GM19455 (cell line): ENCODE measurements at regions not wholly inside any gene's neighbourhood (a gene's known extent, or its start where the extent isn't known, plus 50 kb on each side); places are given as distances from the start of the nearest gene placed in this dataset.
"Not testable (repeated sequence)": the region's sequence is repeated elsewhere in the genome, so short reads cannot be mapped to it uniquely, and the experiment has no call there.

Experiments
- ATAC-seq: cut with Tn5 transposase; IDR thresholded peaks from one replicate; pipeline ENCODE4 v1.9.1; 2021; ENCODE audit not compliant: unreplicated experiment

- ATAC-seq, result no peak
Observed at GRCh38 chr3:82628385-82629014, 867.1 kb upstream of the GBE1 start.

DNA sequence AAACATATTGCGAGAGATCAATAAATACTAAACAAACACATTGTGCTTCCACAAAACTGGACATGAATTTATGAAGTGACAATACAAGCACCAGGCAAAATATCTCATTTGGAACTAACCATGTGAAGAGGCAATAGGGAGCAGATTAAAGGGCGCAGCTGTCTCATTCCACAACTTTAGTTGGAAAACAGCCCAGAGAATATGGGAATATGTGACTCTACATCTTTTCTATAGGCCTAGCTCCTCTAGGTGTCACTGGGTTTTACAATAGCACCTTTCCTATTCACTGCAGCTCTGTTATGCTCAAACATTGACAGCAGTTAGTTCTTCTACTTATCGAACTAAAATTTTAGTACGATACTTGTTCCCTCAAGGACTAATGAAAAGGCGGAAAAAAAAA is 866.3 kb upstream of the GBE1 start:
- no peak for ATAC-seq

- ATAC-seq, result not testable (repeated sequence)
Observed at GRCh38 chr3:82620744-82621143, 859.3 kb upstream of the GBE1 start.

- no peak for ATAC-seq
Observed at GRCh38 chr3:82618594-82618993, 857.1 kb upstream of the GBE1 start.

DNA sequence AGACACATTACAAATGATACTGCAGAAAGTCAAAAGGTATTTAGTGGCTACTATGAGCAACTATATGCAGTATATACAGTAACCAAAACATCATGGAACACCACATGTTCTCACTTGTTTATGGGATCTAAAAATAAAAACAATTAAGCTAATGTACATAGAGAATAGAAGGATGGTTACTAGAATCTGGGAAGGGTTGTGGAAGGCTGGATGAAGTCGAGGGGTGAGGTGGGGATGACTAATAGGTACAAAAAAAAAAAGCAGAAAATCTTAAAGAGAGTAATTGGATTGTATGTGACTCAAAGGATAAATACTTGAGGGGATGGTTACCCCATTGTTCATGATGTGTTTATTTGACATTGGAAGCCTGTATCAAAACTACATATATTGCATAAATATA is 848.8 kb upstream of the GBE1 start:
- ATAC-seq, result no peak

- no peak for ATAC-seq
Observed at GRCh38 chr3:82607391-82607790, 845.9 kb upstream of the GBE1 start.

GRCh38 chr3:82596805-82597204 is 835.4 kb upstream of the GBE1 start:
- ATAC-seq, result no peak

DNA sequence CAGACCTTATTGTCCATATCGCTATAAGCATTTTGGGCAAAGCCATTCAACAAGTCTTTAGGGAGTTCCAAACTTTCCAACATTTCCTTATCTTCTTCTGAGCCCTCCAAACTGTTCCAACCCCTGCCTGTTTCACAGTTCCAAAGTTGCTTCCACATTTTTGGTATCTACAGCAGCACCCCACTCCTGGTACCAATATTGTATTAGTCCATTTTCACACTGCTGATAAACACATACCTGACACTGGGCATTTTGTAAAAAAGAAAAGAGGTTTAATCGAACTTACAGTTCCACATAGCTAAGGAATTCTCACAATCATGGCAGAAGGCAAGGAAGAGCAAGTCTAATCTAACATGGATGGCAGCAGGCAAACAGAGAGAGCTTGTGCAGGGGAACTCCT is 834.1 kb upstream of the GBE1 start:
- ATAC-seq, result no peak

DNA sequence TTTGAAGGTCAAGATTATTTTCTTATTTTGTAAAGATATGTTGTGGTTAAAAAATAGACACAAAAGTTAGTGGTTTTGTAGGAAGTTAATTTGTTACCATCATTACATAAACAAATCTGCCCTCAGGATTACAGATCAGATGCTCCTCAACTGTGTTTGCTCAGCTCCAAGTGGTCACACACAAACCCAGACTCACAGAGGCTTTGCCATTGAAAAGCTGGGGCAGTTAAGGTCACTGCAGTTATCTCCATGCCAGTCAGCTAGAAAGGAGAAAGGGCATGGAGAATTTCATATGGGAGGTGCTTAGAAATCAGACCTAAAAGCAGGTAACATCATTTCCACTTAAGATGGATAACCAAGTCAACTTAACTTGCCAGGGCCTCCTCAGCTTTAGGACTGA is 825.7 kb upstream of the GBE1 start:
- ATAC-seq, result no peak

DNA sequence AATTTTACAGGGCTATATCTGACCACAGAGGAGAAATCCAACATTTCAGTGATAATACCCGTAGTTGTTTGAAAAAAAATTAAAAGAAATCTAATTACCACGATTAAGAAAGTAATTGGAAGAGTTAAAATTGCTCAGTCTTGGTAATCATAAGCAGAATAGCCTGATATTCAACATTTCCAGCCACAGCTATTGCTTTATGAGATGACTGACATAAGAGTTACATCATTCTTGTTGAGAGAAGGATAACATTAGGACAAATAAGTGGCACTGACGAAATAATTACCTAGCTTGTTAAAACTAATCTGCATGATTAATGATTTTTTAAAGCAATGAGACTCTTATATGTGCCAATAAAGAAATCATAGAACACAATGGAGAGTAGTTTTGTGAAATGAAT is 825.0 kb upstream of the GBE1 start:
- ATAC-seq, result no peak

DNA sequence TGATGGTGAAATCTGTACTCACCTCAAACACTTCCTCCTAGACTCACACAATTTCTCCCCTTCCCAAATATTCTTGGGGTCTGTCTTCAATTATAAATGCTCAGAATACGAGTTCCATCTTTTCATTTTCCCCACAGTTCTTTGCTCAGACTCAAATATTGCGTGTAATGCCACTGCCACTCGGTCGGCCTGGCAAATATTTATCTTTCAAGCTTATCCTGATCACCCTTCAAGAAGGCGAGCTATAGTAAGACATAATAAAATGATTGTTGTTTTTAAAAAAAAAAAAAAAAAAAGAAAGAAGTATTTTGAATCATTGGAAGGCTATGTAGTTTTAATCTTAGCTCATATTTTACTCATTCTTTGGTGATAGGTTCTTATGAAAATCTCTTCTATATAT is 824.6 kb upstream of the GBE1 start:
- ATAC-seq, result not testable (repeated sequence)

DNA sequence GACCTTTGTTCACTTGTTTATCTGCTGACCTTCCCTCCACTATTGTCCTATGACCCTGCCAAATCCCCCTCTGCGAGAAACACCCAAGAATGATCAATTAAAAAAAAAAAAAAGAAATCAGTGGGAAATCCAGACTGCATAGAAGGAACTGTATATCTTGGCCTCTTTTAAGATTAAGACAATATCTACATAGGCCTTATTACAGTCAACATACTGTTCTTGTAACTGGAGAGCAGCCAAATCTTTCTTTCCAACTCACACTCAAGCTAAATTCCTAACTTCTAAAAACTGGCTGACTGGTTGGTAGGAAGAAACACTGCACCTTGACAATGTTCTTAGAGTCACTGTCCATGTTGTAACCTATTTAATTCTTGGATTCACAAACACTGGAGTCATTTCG is 824.1 kb upstream of the GBE1 start:
- ATAC-seq, result not testable (repeated sequence)

GRCh38 chr3:82584861-82585260 is 823.4 kb upstream of the GBE1 start:
- not testable (repeated sequence) for ATAC-seq

DNA sequence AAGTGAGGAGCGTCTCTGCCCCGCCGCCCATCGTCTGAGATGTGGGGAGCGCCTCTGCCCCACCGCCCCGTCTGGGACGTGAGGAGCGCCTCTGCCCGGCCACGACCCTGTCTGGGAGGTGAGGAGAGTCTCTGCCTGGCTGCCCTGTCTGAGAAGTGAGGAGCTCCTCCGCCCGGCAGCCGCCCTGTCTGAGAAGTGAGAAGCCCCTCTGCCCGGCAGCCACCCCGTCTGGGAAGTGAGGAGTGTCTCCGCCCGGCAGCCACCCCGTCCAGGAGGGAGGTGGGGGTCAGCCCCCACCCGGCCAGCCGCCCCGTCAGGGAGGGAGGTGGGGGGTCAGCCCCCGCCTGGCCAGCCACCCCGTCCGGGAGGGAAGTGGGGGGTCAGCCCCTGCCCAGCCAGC is 823.0 kb upstream of the GBE1 start:
- ATAC-seq, result not testable (repeated sequence)

DNA sequence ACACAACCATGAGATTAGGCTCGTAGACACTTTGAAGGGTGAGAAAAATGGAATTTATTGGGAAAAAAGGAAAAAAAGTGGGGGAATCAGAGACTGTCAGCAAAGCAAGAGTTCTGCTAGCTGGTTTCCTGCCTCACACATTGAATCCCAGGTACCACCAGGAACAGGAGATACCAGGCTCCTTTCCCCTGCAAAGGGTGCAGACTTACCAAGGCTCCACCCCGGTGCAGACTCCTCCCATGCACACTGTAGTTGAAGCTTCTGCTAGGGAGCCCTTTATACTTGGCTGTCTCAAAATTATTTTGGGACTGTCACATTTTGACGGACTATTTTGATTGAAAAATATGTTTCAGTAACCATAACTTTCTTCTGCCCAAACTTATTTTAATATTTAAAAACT is 819.9 kb upstream of the GBE1 start:
- ATAC-seq, result no peak

DNA sequence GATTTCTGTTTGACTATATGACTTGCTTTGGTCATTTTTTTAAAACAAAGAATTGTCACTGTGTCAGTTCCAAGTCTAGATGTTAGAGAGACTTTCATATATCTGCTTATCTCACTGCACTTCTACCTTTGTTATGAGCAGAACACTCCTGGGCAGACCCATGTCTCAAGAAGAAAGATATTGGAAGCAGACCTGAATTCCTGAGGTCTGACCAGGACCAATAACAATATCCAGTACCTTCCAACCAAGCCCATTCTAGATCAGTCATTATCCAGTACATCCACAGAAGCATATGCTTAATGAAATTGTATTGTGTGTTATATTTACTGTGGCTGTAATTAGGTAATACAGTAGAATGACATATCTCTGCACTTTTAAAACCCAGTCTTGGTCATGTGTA is 811.3 kb upstream of the GBE1 start:
- ATAC-seq, result no peak

DNA sequence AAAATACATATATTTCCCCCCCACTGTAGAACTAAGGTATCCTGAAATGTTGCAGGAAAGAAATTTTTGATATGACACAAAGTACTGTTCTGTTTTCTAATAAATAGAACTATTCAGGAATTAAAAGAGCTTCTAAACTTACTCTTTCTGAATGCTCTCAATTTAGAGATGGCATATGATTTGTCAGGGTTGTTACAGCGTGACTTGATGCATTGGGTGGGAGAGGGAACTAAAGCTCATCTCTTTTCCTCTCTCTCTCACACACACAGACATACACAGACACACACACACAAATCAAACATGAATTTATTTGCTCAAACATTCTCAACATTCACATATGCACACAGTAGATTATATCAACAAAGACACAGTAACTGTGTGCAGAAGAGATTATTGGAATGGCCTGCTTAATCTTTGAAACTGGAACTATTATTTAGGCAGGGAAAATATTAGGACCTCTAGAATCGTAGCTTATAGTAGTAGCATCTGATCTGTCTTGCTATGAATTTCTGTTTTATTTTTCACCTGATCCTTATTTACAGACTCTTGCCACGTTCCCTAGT is 807.4 kb upstream of the GBE1 start:
- ATAC-seq, result no peak

GRCh38 chr3:82567029-82567600 is 805.7 kb upstream of the GBE1 start:
- no peak for ATAC-seq

- ATAC-seq, result no peak
Observed at GRCh38 chr3:82562896-82563295, 801.5 kb upstream of the GBE1 start.

DNA sequence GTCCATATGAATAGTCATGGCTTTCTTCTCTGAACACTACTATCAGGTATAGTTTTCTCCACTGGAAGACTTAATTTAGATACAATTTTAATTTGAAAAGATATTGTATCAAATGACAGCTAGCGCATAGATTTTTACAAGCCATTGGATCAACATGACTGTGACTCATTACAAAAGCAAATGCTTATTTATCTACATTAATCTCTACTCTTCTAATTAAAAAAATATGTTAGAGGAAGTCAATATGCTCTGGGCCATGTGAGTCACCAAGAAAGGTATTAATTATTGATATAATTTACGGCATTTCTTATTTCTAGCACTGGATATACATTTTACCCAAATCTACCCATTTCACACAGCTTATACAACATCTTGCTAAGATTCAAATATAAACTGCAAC is 800.3 kb upstream of the GBE1 start:
- no peak for ATAC-seq

DNA sequence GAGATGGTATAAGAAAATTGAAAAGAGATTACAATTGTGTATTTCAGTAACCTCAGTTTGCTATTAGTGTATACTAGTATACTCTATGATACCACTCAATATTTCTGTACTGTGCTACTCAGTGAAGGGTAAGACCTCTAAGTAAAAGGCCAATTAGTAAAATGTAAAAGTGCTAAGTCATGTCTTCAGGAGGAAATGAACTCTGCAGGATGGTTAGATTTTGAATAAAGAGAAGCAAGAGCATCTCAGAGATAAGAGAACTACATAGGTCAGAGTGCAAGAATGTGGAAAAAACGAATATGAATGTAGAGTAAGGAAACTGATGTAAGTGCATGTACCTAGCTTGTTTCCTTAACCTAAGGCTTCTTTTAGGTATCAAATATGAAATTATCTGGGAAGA is 796.6 kb upstream of the GBE1 start:
- ATAC-seq, result no peak

- no peak for ATAC-seq
Observed at GRCh38 chr3:82556113-82556512, 794.7 kb upstream of the GBE1 start.

- ATAC-seq, result not testable (repeated sequence)
Observed at GRCh38 chr3:82542556-82542955, 781.1 kb upstream of the GBE1 start.
